ENCODE measurements at regions not wholly inside any gene's neighbourhood (a gene's known extent, or its start where the extent isn't known, plus 50 kb on each side); places are given as distances from the start of the nearest gene placed in this dataset.

- Mint-ChIP-seq H3K4me1 (no peaks in the 10 kb centered on the region), H3K36me3 (ENCODE audit: low read depth) (no peaks in the 10 kb centered on the region), H3K27me3 (no peaks in the 10 kb centered on the region), H3K9me3 (no peaks in the 10 kb centered on the region), H3K27ac (no peak overlapping the region), H3K4me3 (no peak overlapping the region)
- POLR2A ChIA-PET = no interaction called here
- CTCF ChIA-PET = no interaction called here
- DNase-seq = no peak
These were observed 115.4 kb downstream of the EFNB1 start for GRCh38 chrX:68944211-68944610.

GRCh38 chrX:68942840-68943239, 114.0 kb downstream of the EFNB1 start:
- Mint-ChIP-seq H3K9me3 (no peaks in the 10 kb centered on the region), H3K4me3 (no peak overlapping the region), H3K4me1 (no peaks in the 10 kb centered on the region), H3K27me3 (no peaks in the 10 kb centered on the region), H3K27ac (no peak overlapping the region), H3K36me3 (ENCODE audit: low read depth) (no peaks in the 10 kb centered on the region)
- no peak for DNase-seq
- ChIA-PET POLR2A (no interaction called here), CTCF (no interaction called here)

- no peak for DNase-seq
- CTCF ChIA-PET = no interaction called here
- POLR2A ChIA-PET = no interaction called here
- no peak overlapping the region for H3K4me3 Mint-ChIP-seq
- no peaks in the 10 kb centered on the region for H3K4me1 Mint-ChIP-seq
- H3K9me3 Mint-ChIP-seq = no peaks in the 10 kb centered on the region
- H3K27me3 Mint-ChIP-seq = no peaks in the 10 kb centered on the region
- no peak overlapping the region for H3K27ac Mint-ChIP-seq
- H3K36me3 Mint-ChIP-seq (ENCODE audit: low read depth) = no peaks in the 10 kb centered on the region
These were observed 113.3 kb downstream of the EFNB1 start for GRCh38 chrX:68942104-68942503.

- no peaks in the 10 kb centered on the region for H3K9me3 Mint-ChIP-seq
- no peak for DNase-seq
- no peaks in the 10 kb centered on the region for H3K27me3 Mint-ChIP-seq
- POLR2A ChIA-PET = no interaction called here
- CTCF ChIA-PET = no interaction called here
- no peaks in the 10 kb centered on the region for H3K4me1 Mint-ChIP-seq
- no peak overlapping the region for H3K4me3 Mint-ChIP-seq
- no peak overlapping the region for H3K27ac Mint-ChIP-seq
- H3K36me3 Mint-ChIP-seq (ENCODE audit: low read depth) = no peaks in the 10 kb centered on the region
These were observed 112.6 kb downstream of the EFNB1 start for GRCh38 chrX:68941385-68941952.

- H3K4me3 Mint-ChIP-seq = no peak overlapping the region
- POLR2A ChIA-PET = no interaction called here
These were observed 111.8 kb downstream of the EFNB1 start for GRCh38 chrX:68940601-68941000.

GRCh38 chrX:68939868-68940267, 111.0 kb downstream of the EFNB1 start:
- POLR2A ChIA-PET = no interaction called here
- H3K9me3 Mint-ChIP-seq = no peaks in the 10 kb centered on the region

More at GRCh38 chrX:68940601-68941000, 111.8 kb downstream of the EFNB1 start:
- Mint-ChIP-seq H3K27me3 (no peaks in the 10 kb centered on the region), H3K36me3 (ENCODE audit: low read depth) (no peaks in the 10 kb centered on the region), H3K4me1 (no peaks in the 10 kb centered on the region), H3K9me3 (no peaks in the 10 kb centered on the region), H3K27ac (no peak overlapping the region)
- no peak for DNase-seq
- CTCF ChIA-PET = no interaction called here

GRCh38 chrX:68938244-68939004, 109.6 kb downstream of the EFNB1 start:
- no peaks in the 10 kb centered on the region for H3K36me3 Mint-ChIP-seq (ENCODE audit: low read depth)
- H3K4me3 Mint-ChIP-seq = no peak overlapping the region
- H3K9me3 Mint-ChIP-seq = no peaks in the 10 kb centered on the region
- H3K4me1 Mint-ChIP-seq = peaks cover 4% of the 10 kb centered on the region
- no peaks in the 10 kb centered on the region for H3K27me3 Mint-ChIP-seq
- DNase-seq = no peak
- ChIA-PET POLR2A (no interaction called here), CTCF (no interaction called here)
- H3K27ac Mint-ChIP-seq = no peak overlapping the region

More at GRCh38 chrX:68939868-68940267, 111.0 kb downstream of the EFNB1 start:
- H3K4me1 Mint-ChIP-seq = peaks cover 4% of the 10 kb centered on the region
- no peak overlapping the region for H3K27ac Mint-ChIP-seq
- CTCF ChIA-PET = no interaction called here
- H3K4me3 Mint-ChIP-seq = no peak overlapping the region
- no peaks in the 10 kb centered on the region for H3K27me3 Mint-ChIP-seq
- no peak for DNase-seq
- no peaks in the 10 kb centered on the region for H3K36me3 Mint-ChIP-seq (ENCODE audit: low read depth)

- DNase-seq = no peak
- Mint-ChIP-seq H3K27me3 (no peaks in the 10 kb centered on the region), H3K4me3 (no peak overlapping the region), H3K4me1 (peaks cover 4% of the 10 kb centered on the region), H3K9me3 (no peaks in the 10 kb centered on the region), H3K27ac (no peak overlapping the region), H3K36me3 (ENCODE audit: low read depth) (no peaks in the 10 kb centered on the region)
- ChIA-PET CTCF (no interaction called here), POLR2A (no interaction called here)
These were observed 108.8 kb downstream of the EFNB1 start for GRCh38 chrX:68937581-68937980.

- no peak overlapping the region for H3K4me3 Mint-ChIP-seq
- ChIA-PET POLR2A (no interaction called here), CTCF (no interaction called here)
- H3K9me3 Mint-ChIP-seq = no peaks in the 10 kb centered on the region
- no peak overlapping the region for H3K27ac Mint-ChIP-seq
- H3K4me1 Mint-ChIP-seq = peaks cover 4% of the 10 kb centered on the region
- no peaks in the 10 kb centered on the region for H3K36me3 Mint-ChIP-seq (ENCODE audit: low read depth)
- H3K27me3 Mint-ChIP-seq = no peaks in the 10 kb centered on the region
- DNase-seq = no peak
These were observed 107.8 kb downstream of the EFNB1 start for GRCh38 chrX:68936608-68937007.

GRCh38 chrX:68936126-68936525, 107.3 kb downstream of the EFNB1 start:
- Mint-ChIP-seq H3K4me1 (peaks cover 4% of the 10 kb centered on the region), H3K4me3 (no peak overlapping the region), H3K9me3 (no peaks in the 10 kb centered on the region), H3K36me3 (ENCODE audit: low read depth) (no peaks in the 10 kb centered on the region), H3K27ac (no peak overlapping the region), H3K27me3 (no peaks in the 10 kb centered on the region)
- no peak for DNase-seq
- ChIA-PET POLR2A (no interaction called here), CTCF (no interaction called here)

GRCh38 chrX:68935362-68935761, 106.5 kb downstream of the EFNB1 start:
- CTCF ChIA-PET = no interaction called here
- H3K4me1 Mint-ChIP-seq = peaks cover 4% of the 10 kb centered on the region
- POLR2A ChIA-PET = no interaction called here
- H3K9me3 Mint-ChIP-seq = no peaks in the 10 kb centered on the region
- H3K27ac Mint-ChIP-seq = no peak overlapping the region
- no peak overlapping the region for H3K4me3 Mint-ChIP-seq
- no peak for DNase-seq
- no peaks in the 10 kb centered on the region for H3K36me3 Mint-ChIP-seq (ENCODE audit: low read depth)
- no peaks in the 10 kb centered on the region for H3K27me3 Mint-ChIP-seq

GRCh38 chrX:68934922-68935321, 106.1 kb downstream of the EFNB1 start:
- Mint-ChIP-seq H3K36me3 (ENCODE audit: low read depth) (no peaks in the 10 kb centered on the region), H3K27me3 (no peaks in the 10 kb centered on the region), H3K27ac (no peak overlapping the region), H3K4me1 (peaks cover 4% of the 10 kb centered on the region), H3K4me3 (no peak overlapping the region), H3K9me3 (no peaks in the 10 kb centered on the region)
- ChIA-PET CTCF (no interaction called here), POLR2A (no interaction called here)
- DNase-seq = no peak

GRCh38 chrX:68934421-68934820, 105.6 kb downstream of the EFNB1 start:
- Mint-ChIP-seq H3K4me3 (no peak overlapping the region), H3K9me3 (no peaks in the 10 kb centered on the region), H3K36me3 (ENCODE audit: low read depth) (no peaks in the 10 kb centered on the region), H3K27ac (no peak overlapping the region), H3K27me3 (no peaks in the 10 kb centered on the region), H3K4me1 (peaks cover 4% of the 10 kb centered on the region)
- POLR2A ChIA-PET = no interaction called here
- no peak for DNase-seq
- CTCF ChIA-PET = no interaction called here

- no peaks in the 10 kb centered on the region for H3K36me3 Mint-ChIP-seq (ENCODE audit: low read depth)
- POLR2A ChIA-PET = no interaction called here
- H3K4me1 Mint-ChIP-seq = peaks cover 4% of the 10 kb centered on the region
- no peaks in the 10 kb centered on the region for H3K9me3 Mint-ChIP-seq
- no peak overlapping the region for H3K4me3 Mint-ChIP-seq
- no peak for DNase-seq
- CTCF ChIA-PET = no interaction called here
- no peaks in the 10 kb centered on the region for H3K27me3 Mint-ChIP-seq
- H3K27ac Mint-ChIP-seq = no peak overlapping the region
These were observed 103.8 kb downstream of the EFNB1 start for GRCh38 chrX:68932611-68933010.
